ENCODE measurements at regions not wholly inside any gene's neighbourhood (a gene's known extent, or its start where the extent isn't known, plus 50 kb on each side); places are given as distances from the start of the nearest gene placed in this dataset.

- FAIRE-seq = no peak
These were observed 112.2 kb upstream of the LHX1 start for GRCh38 chr17:36825113-36825512.

DNA sequence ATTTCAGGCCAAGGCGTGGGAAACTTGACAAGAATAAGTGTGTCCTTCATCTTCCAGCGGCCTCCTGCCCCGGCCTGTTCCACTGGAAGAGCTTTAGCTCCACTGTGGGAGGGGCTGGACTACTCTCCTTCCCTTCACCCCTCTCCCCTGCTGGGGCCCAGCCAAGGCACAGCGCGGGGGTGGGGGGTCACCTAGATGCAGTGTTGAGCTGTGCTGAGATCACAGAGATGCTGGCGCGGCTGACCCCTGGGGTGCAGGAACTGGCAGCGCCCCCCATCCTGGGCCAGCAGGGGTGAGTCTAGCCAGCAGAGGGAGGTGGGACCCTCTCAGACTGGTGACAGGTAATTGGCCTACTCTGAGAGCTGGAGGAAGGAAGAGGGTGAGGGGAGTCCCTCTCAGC lies 111.8 kb upstream of the LHX1 start:
- FAIRE-seq (no peak), DNase-seq (ENCODE audit: insufficient read length, low spot score) (no peak)
- no peak for TF ChIP-seq CTCF (IDR thresholded peaks at IDR 0.05; ENCODE audit: insufficient read depth, missing control alignments)

More at GRCh38 chr17:36825113-36825512, 112.2 kb upstream of the LHX1 start:
- no peak for DNase-seq (ENCODE audit: insufficient read length, low spot score)
- TF ChIP-seq CTCF (IDR thresholded peaks at IDR 0.05; ENCODE audit: insufficient read depth, missing control alignments) = no peak

- DNase-seq (ENCODE audit: insufficient read length, low spot score) (no peak), FAIRE-seq (no peak)
- no peak for TF ChIP-seq CTCF (IDR thresholded peaks at IDR 0.05; ENCODE audit: insufficient read depth, missing control alignments)
These were observed 111.3 kb upstream of the LHX1 start for GRCh38 chr17:36825951-36826350.

DNA sequence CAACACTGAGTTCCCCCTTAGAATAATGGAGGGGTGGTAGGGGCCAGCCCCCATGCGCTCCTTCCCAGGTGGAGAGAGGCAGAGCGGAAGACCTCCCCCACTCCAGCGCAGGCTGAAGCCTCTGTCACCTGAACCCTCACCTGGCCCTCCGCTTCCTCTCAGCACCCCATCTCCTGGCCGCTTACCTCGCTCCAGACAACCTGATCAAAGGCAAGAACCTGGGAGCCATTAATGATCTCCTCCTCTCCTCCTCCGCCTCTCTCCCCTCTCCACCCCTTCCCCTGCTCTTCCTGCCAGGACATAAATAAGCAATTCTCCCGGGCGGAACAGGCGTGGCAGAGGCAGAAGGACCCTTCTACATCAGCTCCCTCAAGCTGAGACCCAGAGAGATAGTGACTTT lies 110.2 kb upstream of the LHX1 start:
- TF ChIP-seq CTCF (IDR thresholded peaks at IDR 0.05; ENCODE audit: insufficient read depth, missing control alignments) = no peak
- no peak for DNase-seq (ENCODE audit: insufficient read length, low spot score)
- FAIRE-seq = no peak

DNA sequence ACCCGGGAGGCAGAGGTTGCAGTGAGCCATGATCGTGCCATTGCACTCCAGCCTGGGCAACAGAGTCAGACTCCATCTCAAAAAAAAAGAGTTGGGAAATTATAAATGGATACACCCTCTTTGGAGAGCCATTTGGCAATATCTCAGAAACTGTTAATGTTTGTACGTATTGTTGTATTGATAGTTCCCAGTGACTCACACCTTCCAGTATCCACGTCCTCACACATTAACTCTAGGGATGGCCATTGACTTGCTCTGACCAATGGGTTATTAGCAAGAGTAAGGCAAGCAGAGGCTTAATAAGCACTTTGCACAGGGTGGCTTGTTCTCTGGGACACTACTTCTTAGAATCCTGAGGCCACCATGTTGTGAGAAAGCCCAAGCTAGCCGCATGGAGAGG lies 107.6 kb upstream of the LHX1 start:
- no peak for TF ChIP-seq CTCF (IDR thresholded peaks at IDR 0.05; ENCODE audit: insufficient read depth, missing control alignments)
- no peak for DNase-seq (ENCODE audit: insufficient read length, low spot score)
- no peak for FAIRE-seq

DNA sequence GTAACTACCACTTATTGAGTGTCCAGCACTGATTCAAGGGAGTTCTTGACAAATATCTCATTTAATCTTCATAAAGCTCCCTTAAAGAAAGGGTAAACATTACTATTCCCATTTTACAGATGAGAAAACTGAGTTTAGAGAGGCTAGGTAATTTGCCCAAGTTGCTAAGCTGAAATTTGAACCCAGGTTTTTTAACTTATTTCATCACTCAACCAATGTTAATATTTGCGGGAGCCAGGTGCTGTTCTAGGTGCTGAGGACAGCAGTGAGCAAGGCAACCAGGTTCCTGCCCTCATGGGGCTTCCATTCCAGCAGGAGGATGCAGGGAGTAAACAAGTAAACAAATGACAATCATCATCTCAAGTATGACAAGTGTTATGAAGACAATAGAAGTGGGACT lies 104.0 kb upstream of the LHX1 start:
- no peak for TF ChIP-seq CTCF (IDR thresholded peaks at IDR 0.05; ENCODE audit: insufficient read depth, missing control alignments)
- no peak for DNase-seq (ENCODE audit: insufficient read length, low spot score)
- FAIRE-seq = no peak

GRCh38 chr17:36835036-36835435 lies 102.2 kb upstream of the LHX1 start:
- no peak for TF ChIP-seq CTCF (IDR thresholded peaks at IDR 0.05; ENCODE audit: insufficient read depth, missing control alignments)
- FAIRE-seq (no peak), DNase-seq (ENCODE audit: insufficient read length, low spot score) (no peak)
